ENCODE measurements at regions not wholly inside any gene's neighbourhood (a gene's known extent, or its start where the extent isn't known, plus 50 kb on each side); places are given as distances from the start of the nearest gene placed in this dataset.
"Not testable (repeated sequence)": the region's sequence is repeated elsewhere in the genome, so short reads cannot be mapped to it uniquely, and the experiment has no call there.

DNA sequence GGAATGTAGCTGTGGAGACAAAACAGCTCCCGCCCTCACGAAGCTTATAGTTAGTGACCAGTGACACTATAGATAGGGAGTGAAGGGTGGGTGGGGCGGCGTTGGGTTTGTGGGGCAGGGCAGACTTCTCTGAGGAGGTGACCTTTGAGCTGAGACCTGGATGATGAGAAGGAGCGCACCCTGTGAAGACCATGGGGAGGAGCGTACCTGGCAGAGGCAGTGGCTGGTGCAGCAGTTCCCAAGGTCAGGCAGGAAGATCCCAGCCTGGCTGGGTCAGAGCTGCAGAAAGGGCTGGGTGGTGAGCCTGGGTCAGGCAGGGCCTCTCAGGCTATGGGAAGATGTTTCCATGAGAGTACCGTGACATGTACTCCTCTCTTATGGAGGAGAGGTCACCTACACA is 135.0 kb upstream of the RCN1 start:
- no peak for DNase-seq

DNA sequence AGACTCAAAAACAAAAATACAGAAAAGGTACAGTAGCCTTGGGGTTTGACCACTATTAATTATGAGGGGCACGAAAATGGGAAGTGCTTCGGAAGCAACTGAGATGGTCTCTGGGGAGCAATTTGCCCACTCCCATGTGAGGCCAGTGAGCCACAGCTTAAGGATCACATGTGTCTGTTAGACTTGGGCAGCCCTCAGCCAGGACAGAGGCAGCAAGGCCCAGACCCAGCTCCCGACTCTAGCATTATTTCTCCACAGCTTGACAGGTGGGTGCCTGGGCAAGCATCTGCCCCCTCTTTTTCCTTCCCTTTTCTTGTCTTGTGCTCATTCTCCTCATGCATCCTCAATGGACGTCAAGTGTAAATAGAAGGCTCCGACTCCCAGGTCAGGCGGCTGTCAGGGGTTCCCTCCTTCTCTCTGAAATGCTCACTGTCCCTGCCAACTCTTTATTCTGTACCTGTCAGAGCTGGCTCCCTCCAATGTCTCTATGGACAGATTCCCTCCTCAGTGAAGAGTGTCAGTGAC is 137.0 kb upstream of the RCN1 start:
- DNase-seq: no peak

DNA sequence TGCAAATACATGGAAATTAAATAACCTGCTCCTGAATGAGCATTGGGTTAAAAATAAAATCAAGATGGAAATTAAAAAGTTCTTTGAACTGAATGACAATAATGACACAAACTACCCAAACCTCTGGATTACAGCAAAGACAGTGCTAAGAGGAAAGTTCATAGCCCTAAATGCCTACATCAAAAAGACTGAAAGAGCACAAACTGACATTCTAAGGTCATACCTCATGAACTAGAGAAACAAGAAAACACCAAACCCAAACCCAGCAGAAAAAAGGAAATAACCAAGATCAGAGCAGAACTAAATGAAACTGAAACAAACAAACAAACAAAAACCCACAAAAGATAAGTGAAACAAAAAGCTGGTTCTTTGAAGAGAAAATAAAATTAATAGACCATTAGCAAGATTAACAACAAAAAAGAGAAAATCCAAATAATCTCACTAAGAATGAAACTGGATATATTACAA is 138.6 kb upstream of the PAX6 start:
- not testable (repeated sequence) for DNase-seq

DNA sequence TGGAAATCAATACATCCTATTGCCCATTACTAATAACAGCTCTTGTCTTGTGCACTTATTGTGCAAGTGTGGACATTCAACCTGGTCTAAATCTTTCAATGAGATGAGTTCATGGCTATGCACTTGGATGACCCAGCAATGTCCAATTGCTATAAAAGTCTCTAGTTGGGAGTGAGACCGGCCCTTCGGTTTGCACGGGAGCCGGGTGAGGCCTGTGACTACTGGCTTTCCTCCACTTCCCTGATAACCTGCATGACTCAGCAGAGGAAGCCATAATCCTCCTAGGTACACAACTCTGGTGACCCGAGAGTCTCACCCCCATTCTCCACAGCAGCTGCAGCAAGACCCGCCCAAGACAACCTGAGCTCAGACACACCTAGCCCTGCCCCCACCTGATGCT is 135.9 kb upstream of the PAX6 start:
- DNase-seq: no peak

DNA sequence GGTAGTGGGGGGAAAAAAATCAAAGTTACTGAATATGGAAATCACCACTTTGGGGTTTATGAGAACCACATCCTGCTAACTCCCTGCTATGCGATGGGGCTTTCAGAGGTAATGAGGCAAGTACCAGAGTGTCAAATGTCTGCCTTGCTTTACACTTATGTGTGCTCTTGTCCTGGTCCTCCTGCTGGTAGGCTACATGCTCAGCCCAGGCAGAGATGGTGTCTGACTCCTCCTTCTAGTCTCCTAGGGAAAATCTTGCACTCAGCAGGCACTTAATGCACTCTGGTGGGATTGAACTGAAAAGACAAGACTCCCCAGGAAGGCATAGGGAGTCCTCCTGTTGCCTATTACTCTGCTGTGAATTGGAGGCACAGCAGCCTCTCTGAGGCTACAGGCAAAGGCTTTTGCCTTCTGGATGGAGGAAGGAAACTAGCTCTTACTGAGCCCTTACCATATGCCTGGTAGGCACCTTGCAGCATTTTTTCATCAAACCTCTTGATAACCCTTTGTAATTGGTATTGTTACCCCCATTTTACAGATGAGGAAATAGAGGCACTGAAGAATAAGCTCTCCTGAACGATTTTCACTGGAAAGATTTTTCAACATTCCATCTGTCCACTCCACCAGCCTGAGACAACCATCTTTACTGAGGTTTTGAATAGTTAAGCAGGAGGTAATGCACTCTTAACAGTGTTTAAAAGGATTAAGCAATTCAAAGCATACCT is 132.1 kb upstream of the PAX6 start:
- no peak for DNase-seq

DNA sequence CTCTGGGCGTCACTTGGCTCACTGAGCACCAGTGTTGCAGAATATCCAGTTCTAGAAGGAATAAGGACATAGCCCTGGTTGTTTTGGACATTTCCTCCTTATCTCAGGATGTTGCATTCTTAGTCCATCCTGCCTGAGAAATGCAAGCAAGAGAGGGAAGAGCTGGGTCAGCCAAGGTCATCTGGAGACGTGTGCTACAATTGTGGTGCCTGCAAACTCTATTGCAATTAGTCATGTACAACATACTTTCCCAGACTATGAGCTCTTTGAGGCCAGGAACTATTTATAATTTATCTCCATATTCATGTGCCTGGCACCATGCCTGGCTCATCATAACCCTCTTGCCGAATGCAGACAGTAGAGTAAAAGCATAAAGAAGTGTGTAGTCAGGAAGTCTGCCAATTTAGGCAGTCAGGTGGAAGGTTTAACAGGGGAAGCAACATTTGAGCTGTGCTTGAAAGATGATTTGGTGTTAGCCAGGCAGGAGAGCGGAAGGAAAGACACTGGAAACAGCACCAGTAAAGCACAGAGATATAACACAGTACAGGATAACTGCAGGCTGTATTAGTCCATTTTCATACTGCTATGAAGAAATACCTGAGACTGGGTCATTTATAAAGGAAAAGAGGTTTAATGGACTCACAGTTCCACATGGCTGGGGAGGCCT is 129.4 kb upstream of the PAX6 start:
- peak in 1 of 2 experiments; percentile 2 for DNase-seq

DNA sequence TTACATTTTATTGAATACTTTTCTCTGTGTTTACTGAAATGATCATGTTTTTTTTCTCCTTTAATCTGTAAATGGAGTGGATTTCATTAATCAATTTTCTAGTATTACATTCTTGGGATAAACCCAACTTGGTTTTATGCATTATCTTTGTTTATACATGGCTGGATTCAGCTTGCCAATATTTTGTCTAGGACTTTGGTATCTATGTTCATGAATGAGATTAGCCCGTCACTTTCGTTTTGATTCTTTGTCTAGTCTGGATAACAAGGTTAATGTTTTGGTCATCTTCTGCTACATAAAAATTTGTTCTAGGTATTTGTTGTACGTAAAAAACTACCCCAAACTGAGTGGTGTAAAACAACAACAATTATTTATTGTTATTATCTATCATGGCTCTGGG is 127.9 kb upstream of the PAX6 start:
- DNase-seq: no peak

DNA sequence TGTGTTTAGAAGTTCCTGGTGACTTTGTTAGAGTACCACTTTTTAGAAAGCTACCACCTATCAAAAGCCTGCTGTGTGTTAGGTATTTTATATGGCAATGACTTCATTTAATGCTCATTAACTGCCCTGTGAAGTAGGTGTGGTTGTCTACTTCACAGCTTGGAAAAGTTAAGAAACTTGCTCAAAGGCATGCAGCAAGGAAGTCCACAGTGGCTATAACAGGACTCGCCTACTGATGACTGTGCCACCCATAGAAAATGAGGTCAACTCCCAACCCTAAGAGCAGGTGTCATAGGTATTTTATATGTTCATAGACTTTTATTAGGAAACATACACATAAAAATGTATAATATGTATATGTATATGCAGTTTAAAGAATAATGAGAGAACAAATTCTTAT is 125.2 kb upstream of the PAX6 start:
- DNase-seq: no peak

DNA sequence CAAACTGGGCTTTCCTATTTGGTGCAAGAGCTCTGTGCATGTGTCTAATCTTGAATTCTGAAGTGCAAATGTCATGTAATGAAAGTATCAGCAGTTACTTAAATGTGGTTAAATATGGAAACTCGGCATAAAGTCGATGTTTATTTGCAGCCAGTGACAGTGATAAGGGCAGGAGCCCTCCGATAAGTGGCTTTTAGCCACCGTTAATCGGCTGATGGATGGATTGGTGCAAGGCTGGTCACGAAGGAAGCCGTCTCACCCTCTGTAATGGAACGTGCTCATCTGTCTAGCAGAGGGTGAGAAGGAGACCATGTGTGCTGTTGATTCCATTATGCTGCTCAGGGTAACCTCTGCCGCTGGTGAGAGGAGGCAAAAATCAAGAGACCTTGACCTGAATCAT is 121.8 kb upstream of the PAX6 start:
- DNase-seq: no peak

DNA sequence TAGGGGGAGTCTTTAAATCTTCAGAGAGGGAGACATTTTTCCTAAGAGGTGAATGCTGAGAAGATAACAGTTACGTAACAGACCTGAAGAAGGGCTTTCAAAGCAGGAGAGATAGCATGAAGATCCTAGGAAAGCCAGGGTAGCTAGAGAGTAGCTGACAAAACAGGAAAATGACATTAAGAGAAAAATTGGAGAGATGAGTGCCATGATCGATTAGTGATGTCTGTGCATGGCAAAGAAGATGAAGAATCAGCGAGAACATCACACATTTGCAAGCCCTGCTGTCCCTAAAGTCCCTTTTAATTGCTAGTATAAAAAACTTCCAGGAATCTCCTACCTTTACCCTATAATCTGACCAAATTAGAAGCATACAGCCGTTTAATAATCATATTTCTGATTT is 116.9 kb upstream of the PAX6 start:
- DNase-seq: no peak

DNA sequence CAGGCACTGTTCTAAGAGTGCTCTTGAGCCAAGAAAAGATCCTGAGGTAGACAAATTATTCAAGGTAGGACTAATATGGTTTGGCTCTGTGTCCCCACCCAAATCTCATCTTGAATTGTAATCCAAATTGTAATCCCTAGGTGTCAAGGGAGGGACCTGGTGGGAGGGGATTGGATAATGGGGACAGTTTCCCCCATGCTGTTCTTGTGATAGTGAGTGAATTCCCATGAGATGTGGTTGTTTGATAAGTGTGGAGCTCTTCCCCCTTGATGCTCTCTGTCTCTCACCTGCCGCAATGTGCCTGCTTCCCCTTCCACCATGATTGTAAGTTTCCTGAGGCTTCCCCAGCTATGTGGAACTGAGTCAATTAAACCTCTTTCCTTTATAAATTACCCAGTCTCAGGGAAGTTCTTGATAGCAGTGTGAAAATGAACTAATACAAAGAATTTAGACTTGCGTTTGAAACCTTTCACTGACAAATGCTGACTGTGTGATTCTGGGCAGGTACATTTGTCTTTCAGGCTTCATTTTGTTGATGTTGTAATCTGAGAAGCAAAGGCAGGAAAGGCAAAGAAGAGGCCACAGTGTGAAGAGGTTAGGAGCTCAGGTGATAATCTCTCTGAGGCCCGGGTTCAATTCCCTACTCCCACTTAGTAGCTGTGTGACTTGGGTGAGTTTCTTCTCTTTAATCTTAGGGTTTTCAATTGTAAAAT is 115.8 kb upstream of the PAX6 start:
- no peak for DNase-seq

DNA sequence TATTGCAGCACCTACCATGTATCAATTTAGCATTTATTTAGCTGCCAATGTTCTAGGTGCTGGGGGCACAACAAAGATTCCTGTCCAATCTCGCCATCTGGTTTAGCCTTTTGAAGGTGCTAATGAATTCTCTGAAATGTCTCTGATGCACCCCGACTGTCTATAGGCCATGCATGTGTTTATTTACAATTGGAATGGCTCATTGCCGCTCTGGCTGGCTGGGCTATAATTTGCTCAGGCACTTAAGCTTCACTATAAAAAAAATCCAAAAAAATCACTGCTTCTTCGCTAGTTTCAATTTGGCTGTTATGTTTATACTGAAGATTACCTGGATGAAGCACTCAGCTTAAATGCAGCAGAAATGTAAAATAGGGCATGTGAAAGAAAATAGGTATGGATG is 115.0 kb upstream of the PAX6 start:
- peak in 1 of 2 experiments; percentile 26 for DNase-seq

DNA sequence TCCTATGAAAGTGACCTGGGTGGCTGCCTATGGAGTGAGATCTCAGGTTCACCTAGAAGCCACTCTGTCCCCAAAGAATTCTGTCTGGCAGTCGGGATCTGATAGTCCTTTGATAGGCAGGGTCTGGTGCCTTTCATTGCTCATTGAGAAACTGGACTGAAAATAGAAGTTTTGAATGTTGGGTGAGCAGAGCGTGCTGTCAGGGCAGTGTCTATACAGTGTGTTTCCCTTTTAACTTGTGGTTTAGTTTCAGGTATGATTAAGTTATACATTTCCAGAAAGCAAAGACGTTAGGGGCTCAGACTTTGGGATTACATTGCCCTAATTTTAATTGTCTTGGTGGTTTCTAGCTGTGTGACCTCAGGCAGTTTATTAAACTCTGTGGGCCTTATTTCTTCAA is 111.3 kb upstream of the PAX6 start:
- no peak for DNase-seq

DNA sequence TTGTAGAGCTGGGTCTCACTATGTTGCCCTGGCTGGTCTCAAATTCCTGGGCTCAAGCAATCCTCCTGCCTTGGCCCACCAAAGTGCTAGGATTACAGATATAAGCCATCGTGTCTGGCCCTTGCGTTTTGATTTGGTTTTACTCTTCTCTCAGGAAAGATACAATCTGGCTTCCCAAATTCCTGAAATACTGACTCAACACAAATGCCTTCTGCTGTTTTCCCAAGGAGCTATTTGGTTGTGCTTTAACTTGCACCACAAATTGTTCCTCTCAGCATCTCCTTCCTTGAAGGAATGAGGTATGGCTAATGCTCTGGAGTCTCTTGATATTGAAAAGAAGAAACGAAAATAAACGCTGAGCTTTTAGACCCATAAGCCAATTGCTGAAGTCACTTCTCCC is 110.0 kb upstream of the PAX6 start:
- no peak for DNase-seq

DNA sequence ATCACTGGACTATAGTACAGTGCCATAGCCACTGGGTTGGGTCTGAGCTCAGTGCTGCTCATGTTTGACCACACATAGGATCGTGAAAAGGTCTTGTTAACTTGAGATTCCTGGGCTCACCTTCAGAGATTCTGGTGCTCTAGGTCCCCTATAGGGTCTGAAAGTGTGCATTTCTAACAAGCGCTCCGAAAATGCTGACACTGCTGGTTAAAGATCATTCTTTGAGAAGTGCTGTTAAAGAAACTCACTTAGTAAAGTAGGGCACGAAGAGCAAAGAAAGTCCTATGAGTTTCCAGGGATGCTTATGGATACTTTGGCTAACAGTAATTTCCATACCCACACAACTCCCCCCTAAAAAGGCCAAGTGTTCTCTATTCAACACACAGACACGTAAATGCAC is 108.1 kb upstream of the PAX6 start:
- DNase-seq: no peak

DNA sequence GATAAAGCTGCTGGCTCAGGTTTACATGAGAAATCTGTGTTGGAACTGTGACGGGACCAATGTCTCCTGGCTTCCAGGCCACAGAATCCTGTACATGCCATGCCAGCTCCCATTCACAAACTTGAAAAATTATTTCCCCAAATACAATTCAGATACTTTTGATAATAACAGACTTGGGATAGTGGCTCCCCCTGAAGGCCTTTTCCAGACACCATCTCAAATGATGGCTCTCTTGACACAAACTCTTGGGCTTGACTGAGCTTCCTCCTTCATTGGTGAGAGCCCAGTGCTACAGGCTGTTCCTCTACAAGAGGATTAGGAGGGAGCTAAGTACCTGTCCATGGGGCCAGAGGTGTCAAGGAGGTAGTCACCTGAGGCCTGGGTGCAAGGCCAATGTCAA is 104.7 kb upstream of the PAX6 start:
- no peak for DNase-seq

DNA sequence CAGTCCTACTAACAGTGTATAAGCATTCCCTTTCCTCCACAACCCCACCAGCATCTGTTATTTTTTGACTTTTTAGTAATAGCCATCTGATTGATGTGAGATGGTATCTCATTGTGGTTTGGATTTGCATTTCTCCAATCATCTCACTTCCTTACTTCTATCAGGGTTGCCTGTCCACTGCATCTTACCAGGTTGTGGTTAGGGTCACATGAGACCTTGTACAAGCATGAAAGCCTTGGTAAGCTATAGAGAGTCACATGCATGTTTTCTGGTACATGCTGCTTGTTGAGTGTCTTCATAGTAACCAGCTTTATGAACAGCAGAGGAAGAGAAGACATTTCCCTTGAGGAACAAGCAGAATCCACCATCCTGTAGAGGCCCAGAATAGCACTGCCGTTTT is 102.9 kb upstream of the PAX6 start:
- no peak for DNase-seq

DNA sequence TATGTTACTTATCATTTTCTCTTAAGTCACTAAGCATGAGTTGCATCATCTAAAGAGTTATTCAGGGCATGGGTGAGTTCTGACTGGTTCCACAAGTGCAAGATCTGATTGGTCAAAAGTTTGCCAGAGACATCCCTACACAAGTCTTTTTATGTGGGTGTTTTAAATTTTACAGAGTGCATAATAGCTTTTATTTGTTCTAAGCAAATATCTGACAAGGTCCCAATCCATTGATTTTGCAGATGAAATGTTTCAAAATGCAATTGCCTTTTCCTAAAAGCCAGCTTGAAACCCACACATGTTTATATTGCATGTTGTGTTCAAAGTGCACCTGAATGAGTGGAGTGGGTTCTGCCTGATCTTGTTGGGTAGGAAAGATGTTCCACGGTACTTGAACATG is 101.7 kb upstream of the PAX6 start:
- no peak for DNase-seq

DNA sequence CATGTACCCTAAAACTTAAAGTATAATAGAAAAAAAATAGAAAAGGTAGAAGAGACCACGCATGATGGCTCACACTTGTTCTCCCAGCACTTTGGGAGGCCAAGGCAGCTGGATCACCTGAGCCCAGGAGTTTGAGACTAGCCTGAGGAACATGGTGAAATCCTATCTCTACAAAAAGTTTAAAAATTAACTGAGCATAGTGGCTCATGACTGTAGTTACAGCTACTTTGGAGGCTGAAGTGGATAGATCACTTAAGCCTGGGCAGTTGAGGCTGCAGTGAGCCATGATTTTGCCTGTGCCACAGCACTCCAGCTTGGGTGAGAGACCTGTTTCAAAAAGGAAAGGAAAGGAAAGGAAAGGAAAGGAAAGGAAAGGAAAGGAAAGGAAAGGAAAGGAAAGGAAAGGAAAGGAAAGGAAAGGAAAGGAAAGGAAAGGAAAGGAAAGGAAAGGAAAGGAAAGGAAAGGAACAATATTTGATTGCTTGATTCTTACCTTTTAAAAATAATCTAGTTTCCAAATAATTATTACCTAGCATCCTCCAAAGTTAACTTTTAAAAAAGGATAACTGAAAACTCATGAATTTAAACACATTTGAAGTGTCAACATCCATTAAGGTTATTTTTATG is 99.9 kb upstream of the PAX6 start:
- no peak for DNase-seq

DNA sequence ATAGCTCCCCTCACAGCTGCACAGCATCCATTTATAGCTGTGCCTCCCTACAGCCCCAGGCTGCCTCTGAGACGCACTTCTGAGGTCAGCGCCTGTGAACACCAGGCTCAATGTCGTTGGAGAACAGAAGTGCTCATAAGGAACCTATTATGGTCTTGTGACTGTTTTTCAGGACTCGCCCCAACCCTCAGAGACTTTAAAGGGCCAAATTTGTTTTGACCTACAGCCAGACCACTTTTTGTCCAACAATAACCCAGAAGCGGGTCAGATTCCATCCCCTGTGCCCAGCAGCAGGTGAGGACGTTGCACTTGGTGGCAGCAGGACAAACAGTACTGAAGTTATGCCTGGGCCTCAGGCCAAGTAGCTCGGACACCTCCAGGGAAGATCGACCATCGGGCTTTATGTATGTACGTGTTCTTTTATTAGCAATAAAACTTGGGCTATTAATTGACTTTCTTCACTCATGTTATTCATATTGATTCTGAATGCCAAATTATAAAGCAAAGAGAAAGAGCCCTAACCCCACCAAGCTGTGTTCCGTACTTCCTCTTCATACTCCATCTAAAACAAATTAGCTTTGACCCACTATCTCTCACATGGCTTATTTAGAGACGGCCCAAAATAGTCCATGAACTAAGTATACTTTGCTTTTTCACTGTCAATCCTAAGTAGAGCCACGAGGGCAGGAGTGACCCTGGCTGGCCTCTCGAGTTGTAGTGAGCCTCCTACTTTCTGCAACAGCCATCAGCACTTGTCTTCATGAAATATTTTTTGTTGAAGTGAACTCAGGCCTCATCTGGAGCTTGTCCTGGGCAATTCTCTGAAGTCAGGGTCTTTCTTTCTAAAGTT is 92.3 kb upstream of the PAX6 start:
- DNase-seq: no peak

DNA sequence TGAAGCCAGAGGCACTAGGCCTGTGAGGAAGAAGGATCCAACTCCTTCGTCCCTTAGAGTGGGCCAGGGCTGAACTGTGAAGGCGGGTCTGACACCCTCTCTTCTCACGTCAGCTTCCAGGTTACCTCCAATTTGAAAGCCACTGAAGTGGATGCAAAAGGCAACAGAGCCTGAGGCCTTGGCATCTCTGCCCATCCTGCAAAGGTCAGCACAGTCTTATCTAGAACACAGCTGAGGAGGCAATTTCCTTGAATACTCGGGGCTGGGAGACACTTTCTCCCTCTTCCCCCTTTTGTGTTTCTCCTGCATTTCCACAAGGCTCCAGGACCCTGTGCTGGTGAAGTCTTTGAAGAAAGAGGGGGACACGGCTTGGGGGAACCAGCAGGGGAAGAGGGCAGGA is 91.6 kb upstream of the PAX6 start:
- no peak for DNase-seq

DNA sequence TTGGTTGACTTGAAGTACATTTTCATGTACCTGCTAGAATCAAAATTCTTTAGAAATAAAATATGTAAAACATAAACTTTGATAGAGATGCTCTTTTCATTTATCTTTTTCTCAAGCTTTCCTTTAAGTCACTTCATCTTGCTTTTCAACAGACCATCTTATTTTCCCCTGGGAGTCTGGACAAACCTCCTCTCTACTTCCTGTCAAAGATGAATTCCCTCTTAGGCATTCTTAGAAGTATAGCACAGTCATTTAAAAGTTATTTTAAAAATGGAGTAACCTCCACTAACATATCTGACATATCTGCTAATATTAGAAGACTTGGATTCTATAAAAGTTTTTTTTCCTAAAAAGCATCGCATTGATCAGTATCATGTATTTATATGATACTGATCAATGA is 84.8 kb upstream of the PAX6 start:
- no peak for DNase-seq

DNA sequence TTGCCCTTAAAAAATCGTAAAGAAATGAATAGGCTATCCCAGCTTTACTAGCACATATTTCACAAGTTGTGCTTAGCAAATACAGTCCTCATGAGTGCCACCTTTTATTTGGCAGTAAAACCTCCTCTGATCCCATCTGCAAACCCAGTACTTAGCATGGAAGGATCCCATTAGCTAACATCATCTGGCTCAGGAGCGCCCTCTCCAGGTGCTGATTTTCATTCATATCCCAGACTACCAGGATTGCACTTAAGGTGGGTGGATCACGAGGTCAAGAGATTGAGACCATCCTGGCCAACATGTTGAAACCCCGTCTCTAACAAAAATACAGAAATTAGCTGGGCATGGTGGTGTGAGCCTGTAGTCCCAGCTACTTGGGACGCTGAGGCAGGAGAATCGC is 76.1 kb upstream of the PAX6 start:
- DNase-seq: peak in 1 of 2 experiments; percentile 18
